SU-DHL-6 (cell line): ENCODE measurements at regions not wholly inside any gene's neighbourhood (a gene's known extent, or its start where the extent isn't known, plus 50 kb on each side); places are given as distances from the start of the nearest gene placed in this dataset.

Source experiments
- H2AFZ ChIP-seq: fragments of 200-600 bp; sonication (generic); 2 replicates; pipeline ENCODE4 v1.6.1; 2014; ENCODE audit warnings: low read depth, mild to moderate bottlenecking, moderate library complexity, mixed read lengths, antibody characterized with exemption, low read length; ENCODE audit not compliant: severe bottlenecking
- H3F3A ChIP-seq: fragments of 200-600 bp; shearing (Covaris generic); 2 replicates; pipeline ENCODE4 v1.6.0; 2016; ENCODE audit warnings: antibody characterized with exemption, mild to moderate bottlenecking; ENCODE audit not compliant: insufficient read depth
- H3K27ac ChIP-seq: fragments of 200-600 bp; sonication (generic); 2 replicates; pipeline ENCODE4 v1.5.1; 2016; ENCODE audit warnings: low read depth, mild to moderate bottlenecking, low read length, moderate library complexity, mixed read lengths
- H3K27me3 ChIP-seq: fragments of 200-600 bp; sonication (generic), shearing (Covaris generic); 2 replicates; pipeline ENCODE4 v1.6.0; 2014; ENCODE audit warnings: mild to moderate bottlenecking, low read length
- H3K36me3 ChIP-seq: fragments of 200-600 bp; sonication (generic); 2 replicates; pipeline ENCODE4 v1.6.1; 2014; ENCODE audit warnings: mild to moderate bottlenecking, low read length, mixed read lengths
- H3K4me2 ChIP-seq: fragments of 300-600, 200-600 bp; shearing (Covaris generic), sonication (generic); 2 replicates; pipeline ENCODE4 v1.6.0; 2014; ENCODE audit warnings: low read length, low read depth, mild to moderate bottlenecking; ENCODE audit not compliant: poor library complexity, severe bottlenecking
- H3K4me3 ChIP-seq: fragments of 200-600 bp; sonication (generic); 2 replicates; pipeline ENCODE4 v1.5.1; 2014; ENCODE audit warnings: antibody characterized with exemption, low read length, mild to moderate bottlenecking, mixed read lengths; ENCODE audit not compliant: insufficient read depth, poor library complexity, severe bottlenecking
- H3K79me2 ChIP-seq: fragments of 200-600 bp; sonication (generic); 2 replicates; pipeline ENCODE4 v1.6.1; 2014; ENCODE audit warnings: mild to moderate bottlenecking, low read length, moderate library complexity; ENCODE audit not compliant: insufficient read depth
- H3K9ac ChIP-seq: fragments of 200-600 bp; sonication (generic); 2 replicates; pipeline ENCODE4 v1.7.0; 2014; ENCODE audit warnings: mild to moderate bottlenecking, low read length
- H3K9me2 ChIP-seq: fragments of 200-600 bp; sonication (generic); replicated peaks from 2 replicates; pipeline ENCODE4 v1.6.1; 2014; ENCODE audit warnings: low read length; ENCODE audit not compliant: insufficient read depth
- H3K9me3 ChIP-seq: fragments of 200-600 bp; sonication (generic); 2 replicates; pipeline ENCODE4 v1.6.1; 2014; ENCODE audit warnings: low read length, mixed read lengths; ENCODE audit not compliant: insufficient read depth
- H4K20me1 ChIP-seq: fragments of 200-600 bp; sonication (generic); 2 replicates; pipeline ENCODE4 v1.6.1; 2014; ENCODE audit warnings: low read depth, mild to moderate bottlenecking, antibody characterized with exemption, low read length, moderate library complexity, mixed read lengths
- CTCF ChIP-seq: fragments of 200-600 bp; sonication (generic); IDR thresholded peaks from one replicate; pipeline ENCODE4 v1.5.1; 2017; ENCODE audit warnings: antibody characterized with exemption, mild to moderate bottlenecking, low read length, moderate library complexity; ENCODE audit not compliant: insufficient read depth, poor library complexity, severe bottlenecking
- EZH2phosphoT487 ChIP-seq: fragments of 200-600 bp; sonication (generic), shearing (Covaris generic); conservative IDR thresholded peaks from 2 replicates; pipeline ENCODE4 v1.6.1; 2018; ENCODE audit warnings: mild to moderate bottlenecking, antibody characterized with exemption, low read length, moderate library complexity, mixed read lengths

- Histone ChIP-seq H3K9ac (no peak overlapping the region), H3K79me2 (no peaks in the 10 kb centered on the region), H3K9me2 (no peaks in the 10 kb centered on the region), H3K27ac (no peak overlapping the region), H3K27me3 (no peaks in the 10 kb centered on the region), H2AFZ (no peak overlapping the region), H3K4me2 (no peak overlapping the region), H3K4me3 (no peak overlapping the region), H4K20me1 (no peaks in the 10 kb centered on the region), H3K9me3 (no peaks in the 10 kb centered on the region; the same call in 1 of the 2 replicates), H3F3A (no peaks in the 10 kb centered on the region), H3K36me3 (no peaks in the 10 kb centered on the region)
- TF ChIP-seq EZH2phosphoT487 (no peak), CTCF (no peak)
These were observed 433.8 kb upstream of the CDH6 start for GRCh38 chr5:30759731-30760130.

GRCh38 chr5:30752015-30752414, 441.5 kb upstream of the CDH6 start:
- H3K4me3 ChIP-seq: no peak overlapping the region

GRCh38 chr5:30749971-30750370, 443.5 kb upstream of the CDH6 start:
- TF ChIP-seq EZH2phosphoT487 (no peak), CTCF (no peak)
- H3K9me3 ChIP-seq: no peaks in the 10 kb centered on the region
- H4K20me1 ChIP-seq: no peaks in the 10 kb centered on the region
- no peak overlapping the region for H3K4me2 ChIP-seq
- H2AFZ ChIP-seq: no peak overlapping the region
- no peaks in the 10 kb centered on the region for H3K27me3 ChIP-seq
- no peak overlapping the region for H3K4me3 ChIP-seq
- H3F3A ChIP-seq: no peaks in the 10 kb centered on the region
- H3K79me2 ChIP-seq: no peaks in the 10 kb centered on the region
- H3K36me3 ChIP-seq: no peaks in the 10 kb centered on the region
- no peak overlapping the region for H3K27ac ChIP-seq
- no peaks in the 10 kb centered on the region for H3K9me2 ChIP-seq
- H3K9ac ChIP-seq: no peak overlapping the region

More at GRCh38 chr5:30752015-30752414, 441.5 kb upstream of the CDH6 start:
- H3K36me3 ChIP-seq: no peaks in the 10 kb centered on the region
- H3K9ac ChIP-seq: no peak overlapping the region
- no peaks in the 10 kb centered on the region for H3K79me2 ChIP-seq
- H2AFZ ChIP-seq: no peak overlapping the region
- no peak for TF ChIP-seq EZH2phosphoT487
- TF ChIP-seq CTCF: no peak
- no peak overlapping the region for H3K27ac ChIP-seq
- H3K4me2 ChIP-seq: no peak overlapping the region
- H3K27me3 ChIP-seq: no peaks in the 10 kb centered on the region
- H3F3A ChIP-seq: no peaks in the 10 kb centered on the region
- no peaks in the 10 kb centered on the region for H3K9me2 ChIP-seq
- no peaks in the 10 kb centered on the region for H3K9me3 ChIP-seq
- H4K20me1 ChIP-seq: no peaks in the 10 kb centered on the region
